GM12865 (cell line): ENCODE measurements at regions not wholly inside any gene's neighbourhood (a gene's known extent, or its start where the extent isn't known, plus 50 kb on each side); places are given as distances from the start of the nearest gene placed in this dataset.

ENCODE experiments used
- DNase-seq: peaks from one replicate; pipeline ENCODE4 v3.0.0; 2010; ENCODE audit warnings: low read depth
- H3K4me3 ChIP-seq: 2 replicates; pipeline ENCODE4 v1.5.1; 2011; ENCODE audit warnings: mild to moderate bottlenecking, low read depth, low read length, control low read depth
- TF ChIP-seq, protein P1 (sequence below): IDR thresholded peaks from 2 replicates; pipeline ENCODE4 v1.5.1; 2011; ENCODE audit warnings: low read length, control low read depth, low read depth, inconsistent platforms; ENCODE audit not compliant: insufficient read depth; ENCODE audit errors: missing control alignments

DNA sequence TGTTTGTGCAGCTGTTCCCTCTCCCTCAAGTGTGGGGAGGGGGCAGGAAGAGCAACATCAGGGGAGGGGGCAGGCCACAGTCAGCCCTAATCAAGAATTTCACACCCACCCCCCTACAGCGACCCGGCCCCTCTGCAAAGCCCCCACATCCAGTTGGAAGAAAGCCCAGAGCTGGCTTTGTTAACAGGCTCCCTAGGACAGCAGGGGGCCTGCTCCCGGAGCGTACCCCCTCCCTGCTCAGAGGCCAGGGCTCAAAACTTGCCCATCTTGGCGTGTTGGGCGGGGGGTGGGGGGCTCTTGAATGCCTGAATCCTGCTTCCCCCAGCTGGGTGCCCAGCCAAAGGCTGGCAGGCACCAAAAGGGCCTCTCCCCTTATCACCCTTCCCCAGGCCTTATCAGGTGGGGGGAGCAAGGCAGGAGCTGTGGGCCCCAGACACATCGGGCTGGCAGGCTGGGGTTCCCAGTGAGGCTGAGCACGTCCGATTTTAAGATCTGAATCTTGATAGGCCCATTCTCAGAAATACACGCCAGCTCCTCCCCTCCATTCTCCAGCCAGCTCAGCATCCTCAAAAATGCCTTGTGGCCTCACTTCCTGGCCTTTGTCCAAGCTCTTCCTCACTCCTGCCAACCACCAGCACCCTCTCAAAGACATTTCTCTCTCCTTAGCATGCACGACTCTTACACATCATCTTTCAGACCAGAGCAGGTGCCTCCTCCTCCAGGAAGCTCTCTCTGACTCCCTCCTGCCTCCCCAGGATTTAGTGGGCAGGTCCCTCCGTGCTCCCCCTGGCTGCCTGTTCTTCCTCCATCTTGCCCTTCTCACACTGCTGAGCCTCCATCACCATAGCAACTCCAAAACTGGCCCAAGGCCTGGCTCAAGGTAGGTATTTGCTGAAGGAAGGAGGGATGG is 384.8 kb downstream of the MN1 start:
- no peak overlapping the region for H3K4me3 ChIP-seq
- no peak for DNase-seq
- TF ChIP-seq, protein P1, sequence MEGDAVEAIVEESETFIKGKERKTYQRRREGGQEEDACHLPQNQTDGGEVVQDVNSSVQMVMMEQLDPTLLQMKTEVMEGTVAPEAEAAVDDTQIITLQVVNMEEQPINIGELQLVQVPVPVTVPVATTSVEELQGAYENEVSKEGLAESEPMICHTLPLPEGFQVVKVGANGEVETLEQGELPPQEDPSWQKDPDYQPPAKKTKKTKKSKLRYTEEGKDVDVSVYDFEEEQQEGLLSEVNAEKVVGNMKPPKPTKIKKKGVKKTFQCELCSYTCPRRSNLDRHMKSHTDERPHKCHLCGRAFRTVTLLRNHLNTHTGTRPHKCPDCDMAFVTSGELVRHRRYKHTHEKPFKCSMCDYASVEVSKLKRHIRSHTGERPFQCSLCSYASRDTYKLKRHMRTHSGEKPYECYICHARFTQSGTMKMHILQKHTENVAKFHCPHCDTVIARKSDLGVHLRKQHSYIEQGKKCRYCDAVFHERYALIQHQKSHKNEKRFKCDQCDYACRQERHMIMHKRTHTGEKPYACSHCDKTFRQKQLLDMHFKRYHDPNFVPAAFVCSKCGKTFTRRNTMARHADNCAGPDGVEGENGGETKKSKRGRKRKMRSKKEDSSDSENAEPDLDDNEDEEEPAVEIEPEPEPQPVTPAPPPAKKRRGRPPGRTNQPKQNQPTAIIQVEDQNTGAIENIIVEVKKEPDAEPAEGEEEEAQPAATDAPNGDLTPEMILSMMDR = no peak

DNA sequence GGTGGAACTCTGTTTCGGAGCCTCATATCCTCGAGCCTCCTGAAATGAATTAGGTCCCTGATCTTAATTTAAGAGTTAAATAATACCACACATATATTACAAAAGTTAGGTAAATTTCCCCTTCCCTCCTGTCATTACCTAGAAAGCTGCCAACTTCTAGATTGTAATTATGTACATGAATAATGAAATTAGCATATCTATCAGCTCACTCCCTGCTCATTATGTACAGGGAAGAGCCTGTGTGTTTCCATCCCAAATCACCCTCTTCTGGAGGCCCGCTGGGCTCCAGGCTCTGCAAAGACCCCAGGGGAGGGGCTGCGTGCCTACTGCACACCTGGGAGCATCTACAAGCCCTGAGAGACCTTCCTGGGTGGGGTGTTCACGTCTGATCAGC is 384.1 kb downstream of the MN1 start:
- no peak overlapping the region for H3K4me3 ChIP-seq
- DNase-seq = no peak
- TF ChIP-seq, protein P1 = no peak

DNA sequence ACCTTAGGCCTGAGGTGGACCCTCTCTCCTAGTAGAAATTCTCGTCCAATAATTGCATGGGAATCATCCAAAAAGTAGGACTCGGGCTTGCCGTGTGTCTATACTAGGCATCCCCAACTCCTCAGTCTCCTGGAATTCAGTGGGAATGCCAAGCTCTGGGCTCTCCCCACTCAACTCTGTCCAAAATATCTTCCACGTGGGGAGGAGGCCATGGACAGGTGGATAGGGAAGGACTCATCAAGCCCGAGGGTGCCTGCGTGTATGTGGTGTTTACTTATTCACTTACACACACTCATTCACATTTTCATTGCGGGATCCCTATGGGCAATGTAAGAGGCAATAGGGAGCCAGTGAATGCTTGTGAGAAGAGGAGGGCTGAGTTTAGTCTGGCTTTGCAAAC is 383.3 kb downstream of the MN1 start:
- no peak overlapping the region for H3K4me3 ChIP-seq
- TF ChIP-seq, protein P1 = no peak

DNA sequence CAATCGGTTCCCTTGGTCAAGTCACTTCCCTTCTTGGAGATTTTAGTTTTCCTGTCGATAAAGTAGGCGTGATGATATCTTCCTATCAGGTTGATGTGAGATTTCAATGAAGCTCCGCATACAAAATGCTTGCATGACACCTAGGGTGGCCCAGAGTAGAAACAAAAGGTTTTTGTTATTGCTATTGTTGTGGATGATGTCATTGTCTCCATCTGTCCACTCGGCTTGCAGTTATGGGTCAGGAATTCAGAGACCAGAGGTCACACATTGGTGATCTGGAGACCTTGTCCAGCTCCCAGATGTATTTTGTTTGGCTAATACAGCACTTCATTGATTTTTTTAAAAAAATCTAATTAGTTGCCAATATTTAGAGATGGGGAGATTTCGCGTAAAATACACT is 382.1 kb downstream of the MN1 start:
- H3K4me3 ChIP-seq = no peak overlapping the region
- no peak for DNase-seq
- TF ChIP-seq, protein P1 = no peak

More for the DNA sequence above, 383.3 kb downstream of the MN1 start:
- no peak for DNase-seq

DNA sequence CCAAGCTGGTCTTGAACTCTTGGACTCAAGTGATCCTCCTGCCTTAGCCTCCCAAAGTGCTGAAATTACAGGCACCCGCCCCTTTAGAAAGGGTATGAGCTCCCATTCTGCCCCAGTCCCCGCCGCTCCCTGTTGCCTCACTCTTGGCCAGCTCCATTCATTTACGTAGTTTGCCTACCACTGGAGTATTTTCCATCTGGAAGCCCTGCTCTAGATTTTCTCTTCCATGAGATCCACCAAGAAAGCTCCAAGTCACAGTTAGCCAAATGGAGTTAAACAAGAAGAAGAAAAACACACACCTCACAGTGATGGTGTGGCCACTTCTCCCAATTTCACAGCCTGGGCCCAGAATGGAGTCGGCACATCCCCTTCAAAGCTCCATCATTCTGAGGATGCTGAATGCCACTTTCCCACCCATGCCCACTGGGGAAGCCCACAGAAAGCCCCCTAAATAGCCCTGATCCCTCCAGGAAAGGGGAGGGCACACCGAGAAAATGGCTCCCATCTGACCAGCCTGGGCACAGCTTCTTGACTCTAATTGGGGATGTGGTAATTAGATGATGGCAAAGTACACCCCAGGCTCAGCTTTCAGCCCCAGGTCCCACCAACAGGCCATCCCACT is 381.2 kb downstream of the MN1 start:
- H3K4me3 ChIP-seq = no peak overlapping the region
- DNase-seq = no peak
- TF ChIP-seq, protein P1 = no peak

DNA sequence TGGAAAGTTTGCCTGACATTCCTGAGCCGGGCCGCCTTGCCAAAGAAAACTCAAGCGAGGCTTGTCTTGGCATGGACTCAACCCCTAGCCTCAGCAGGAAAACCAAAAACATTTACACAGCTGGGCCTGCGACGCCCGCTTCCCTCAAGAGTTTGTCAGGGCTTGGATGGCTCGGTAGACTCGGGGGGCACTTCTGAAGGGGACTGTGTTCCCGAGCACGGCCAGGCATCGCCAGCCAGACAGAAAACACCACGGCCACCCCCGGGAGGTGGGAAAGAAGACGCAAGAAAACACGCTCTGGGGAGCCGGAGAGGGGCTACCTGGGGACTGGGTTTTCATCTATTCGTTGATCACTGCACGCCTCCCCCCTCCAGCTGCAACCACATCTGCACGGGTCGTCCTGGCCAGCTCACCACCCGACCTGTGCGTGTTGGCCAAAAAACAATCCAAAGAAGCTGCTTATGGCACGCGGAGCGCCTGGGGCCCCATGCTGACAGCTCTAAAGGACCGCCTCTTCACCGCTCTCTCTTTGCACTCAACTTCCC is 380.7 kb downstream of the MN1 start:
- no peak overlapping the region for H3K4me3 ChIP-seq
- no peak for DNase-seq

More for the DNA sequence above, 380.7 kb downstream of the MN1 start:
- TF ChIP-seq, protein P1 = no peak
